ENCODE measurements at regions not wholly inside any gene's neighbourhood (a gene's known extent, or its start where the extent isn't known, plus 50 kb on each side); places are given as distances from the start of the nearest gene placed in this dataset.

DNA sequence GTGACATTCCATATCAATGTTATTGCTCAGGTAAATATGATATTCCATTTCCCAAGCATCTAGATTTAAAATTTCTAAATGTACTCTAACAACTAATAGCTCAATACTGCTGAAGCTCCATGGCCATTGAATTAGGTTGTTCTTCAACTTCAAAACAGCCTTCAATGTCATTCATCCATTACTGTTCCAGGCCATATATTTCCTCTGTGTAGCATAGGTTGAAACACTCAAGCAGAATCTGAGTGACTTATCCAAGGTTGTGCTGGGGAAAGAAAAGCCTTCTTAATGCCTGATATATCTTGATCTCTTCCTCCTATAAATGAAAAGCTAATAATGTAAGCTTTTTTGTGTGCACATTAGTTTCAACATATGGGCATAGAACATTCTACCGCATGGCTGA, 142.1 kb upstream of the ARL4C start:
- TF ChIP-seq, protein P1, sequence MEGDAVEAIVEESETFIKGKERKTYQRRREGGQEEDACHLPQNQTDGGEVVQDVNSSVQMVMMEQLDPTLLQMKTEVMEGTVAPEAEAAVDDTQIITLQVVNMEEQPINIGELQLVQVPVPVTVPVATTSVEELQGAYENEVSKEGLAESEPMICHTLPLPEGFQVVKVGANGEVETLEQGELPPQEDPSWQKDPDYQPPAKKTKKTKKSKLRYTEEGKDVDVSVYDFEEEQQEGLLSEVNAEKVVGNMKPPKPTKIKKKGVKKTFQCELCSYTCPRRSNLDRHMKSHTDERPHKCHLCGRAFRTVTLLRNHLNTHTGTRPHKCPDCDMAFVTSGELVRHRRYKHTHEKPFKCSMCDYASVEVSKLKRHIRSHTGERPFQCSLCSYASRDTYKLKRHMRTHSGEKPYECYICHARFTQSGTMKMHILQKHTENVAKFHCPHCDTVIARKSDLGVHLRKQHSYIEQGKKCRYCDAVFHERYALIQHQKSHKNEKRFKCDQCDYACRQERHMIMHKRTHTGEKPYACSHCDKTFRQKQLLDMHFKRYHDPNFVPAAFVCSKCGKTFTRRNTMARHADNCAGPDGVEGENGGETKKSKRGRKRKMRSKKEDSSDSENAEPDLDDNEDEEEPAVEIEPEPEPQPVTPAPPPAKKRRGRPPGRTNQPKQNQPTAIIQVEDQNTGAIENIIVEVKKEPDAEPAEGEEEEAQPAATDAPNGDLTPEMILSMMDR (conservative IDR thresholded peaks at IDR 0.05; ENCODE audit: low read length): no peak
- TF ChIP-seq EZH2phosphoT487 (IDR thresholded peaks at IDR 0.05; ENCODE audit: borderline replicate concordance): no peak

Measured in Loucy (cell line).